ENCODE measurements at regions not wholly inside any gene's neighbourhood (a gene's known extent, or its start where the extent isn't known, plus 50 kb on each side); places are given as distances from the start of the nearest gene placed in this dataset.

GRCh38 chr3:24062916-24063315, 117.8 kb downstream of the NR1D2 start:
- POLR2A ChIA-PET (ENCODE audit: partially characterized antibody): no interaction called here

More at GRCh38 chr3:24062916-24063315, 117.8 kb downstream of the NR1D2 start:
- Histone ChIP-seq H3K79me1 (ENCODE audit: low read depth, low read length) (no peaks in the 10 kb centered on the region), H3K36me3 (ENCODE audit: control insufficient read depth in 2 of 4, insufficient read depth in 4 of 4, low read length in 3 of 4) (no peaks in the 10 kb centered on the region), H2BK120ac (replicated peaks; ENCODE audit: low read depth, low read length) (no peak overlapping the region), H3K27me3 (replicated peaks in 1 of 4; ENCODE audit: control insufficient read depth in 3 of 4, extremely low read depth in 1 of 4, insufficient read depth in 3 of 4, low read length in 3 of 4) (no peaks in the 10 kb centered on the region), H3K4me3 (ENCODE audit: extremely low read depth in 1 of 4, insufficient read depth in 2 of 4, low read depth in 3 of 4, low read length in 4 of 4) (no peak overlapping the region), H3K23me2 (ENCODE audit: low read depth, low read length) (no peaks in the 10 kb centered on the region), H2BK5ac (ENCODE audit: low read depth, low read length) (no peak overlapping the region), H3K27ac (ENCODE audit: low read depth, low read length) (no peak overlapping the region), H2BK12ac (ENCODE audit: low read depth, low read length) (no peak overlapping the region), H3K56ac (replicated peaks; ENCODE audit: insufficient read length, low read depth, low read length) (no peak overlapping the region), H3K79me2 (ENCODE audit: control insufficient read depth in 1 of 2, insufficient read depth in 2 of 2, low read length in 2 of 2) (no peaks in the 10 kb centered on the region), H4K8ac (ENCODE audit: extremely low read depth, insufficient read depth, low read length) (no peak overlapping the region), H3K4me1 (replicated peaks in 1 of 4; ENCODE audit: control insufficient read depth in 3 of 4, insufficient read depth in 4 of 4, low read length in 3 of 4) (peaks cover 0 to 3% (median 0%) of the 10 kb centered on the region in 4 experiments; a peak in 2 of 7 replicates), H3K9me3 (ENCODE audit: insufficient read depth in 2 of 2, low read depth in 1 of 2, low read length in 1 of 2) (no peaks in the 10 kb centered on the region), H2BK15ac (ENCODE audit: low read length) (no peak overlapping the region), H2AFZ (ENCODE audit: low read length) (no peak overlapping the region), H3K23ac (ENCODE audit: insufficient read length) (no peak overlapping the region), H3K14ac (ENCODE audit: insufficient read length) (no peak overlapping the region), H4K91ac (replicated peaks; ENCODE audit: insufficient read length, low read length) (no peak overlapping the region), H4K20me1 (replicated peaks in 1 of 2; ENCODE audit: control insufficient read depth in 1 of 2, insufficient read depth in 2 of 2, low read length in 2 of 2) (no peaks in the 10 kb centered on the region), H3K4ac (replicated peaks; ENCODE audit: insufficient read length, low read depth, low read length) (no peak overlapping the region), H2BK20ac (ENCODE audit: low read length) (no peak overlapping the region), H4K5ac (ENCODE audit: insufficient read length, low read depth, low read length) (no peak overlapping the region), H3K9ac (replicated peaks in 1 of 4; ENCODE audit: extremely low read depth in 1 of 4, low read depth in 3 of 4, low read length in 3 of 4) (no peak overlapping the region), H3K18ac (ENCODE audit: extremely low read depth, low read length) (no peak overlapping the region), H3K4me2 (ENCODE audit: insufficient read depth in 1 of 2, low read depth in 2 of 2, low read length in 2 of 2) (no peak overlapping the region), H2AK5ac (ENCODE audit: low read depth, low read length) (no peak overlapping the region)
- TF ChIP-seq MAX (IDR thresholded peaks at IDR 0.05) (no peak), TEAD4 (IDR thresholded peaks at IDR 0.05; ENCODE audit: low read depth, low read length) (no peak), TCF12 (IDR thresholded peaks at IDR 0.05; ENCODE audit: low read depth, low read length) (no peak), RFX5 (IDR thresholded peaks at IDR 0.05; ENCODE audit: borderline replicate concordance, low read depth, low read length) (no peak), FOSL1 (IDR thresholded peaks at IDR 0.05; ENCODE audit: insufficient read depth, low read depth, low read length) (no peak), NRF1 (IDR thresholded peaks at IDR 0.05; ENCODE audit: low read depth, low read length) (no peak), CHD1 (IDR thresholded peaks at IDR 0.05; ENCODE audit: low read depth, low read length) (no peak), CEBPB (IDR thresholded peaks at IDR 0.05; ENCODE audit: low read depth, low read length) (no peak)
- WGBS, 2 experiments (ENCODE audit: extremely low coverage in 1 of 2, insufficient coverage in 1 of 2, insufficient read length in 1 of 2, insufficient replicate concordance in 2 of 2, low coverage in 1 of 2, low lambda C conversion rate in 2 of 2, missing lambda C conversion rate in 1 of 2): 79% methylated on average over 3 of the region's 3 CpGs; no CpG with 5 or more reads in 1 of the 2 experiments
- CTCF ChIA-PET (ENCODE audit: partially characterized antibody): interaction anchor here (1.0 kb wide), 1 partner anchor 123 kb away, joined by 3 read pairs; no protein-coding TSS in a partner anchor
- DNase-seq (ENCODE audit: low read depth in 1 of 2, low spot score in 2 of 2) (no peak), FAIRE-seq (no peak)

Data from H1 (cell line).